SHP77 treated with DMSO at 0.1 percent for 48 hours (cell line): ENCODE measurements at regions not wholly inside any gene's neighbourhood (a gene's known extent, or its start where the extent isn't known, plus 50 kb on each side); places are given as distances from the start of the nearest gene placed in this dataset.
"Not testable (repeated sequence)": the region's sequence is repeated elsewhere in the genome, so short reads cannot be mapped to it uniquely, and the experiment has no call there.

Experiments used
- DNase-seq: peaks from one replicate; lab custom pipeline; 2025; lab: John Stamatoyannopoulos, UW

- no peak for DNase-seq
Observed at GRCh38 chr10:81116201-81116600, 578.5 kb downstream of the SH2D4B start.

- no peak for DNase-seq
Observed at GRCh38 chr10:81116990-81117389, 579.3 kb downstream of the SH2D4B start.

GRCh38 chr10:81127931-81128330 lies 590.2 kb downstream of the SH2D4B start:
- DNase-seq = no peak

- DNase-seq = no peak
Observed at GRCh38 chr10:81130014-81130413, 592.3 kb downstream of the SH2D4B start.

- DNase-seq = no peak
Observed at GRCh38 chr10:81135851-81136250, 598.1 kb downstream of the SH2D4B start.

- DNase-seq = no peak
Observed at GRCh38 chr10:81136261-81136660, 598.6 kb downstream of the SH2D4B start.

GRCh38 chr10:81145975-81146374 lies 608.3 kb downstream of the SH2D4B start:
- DNase-seq = no peak

GRCh38 chr10:81146436-81146835 lies 608.7 kb downstream of the SH2D4B start:
- DNase-seq = no peak

GRCh38 chr10:81152656-81153055 lies 615.0 kb downstream of the SH2D4B start:
- DNase-seq = no peak

- no peak for DNase-seq
Observed at GRCh38 chr10:81157681-81158080, 620.0 kb downstream of the SH2D4B start.

- DNase-seq = no peak
Observed at GRCh38 chr10:81177651-81178244, 640.0 kb downstream of the SH2D4B start.

- DNase-seq = no peak
Observed at GRCh38 chr10:81179324-81179723, 641.6 kb downstream of the SH2D4B start.

GRCh38 chr10:81179805-81180452 lies 642.2 kb downstream of the SH2D4B start:
- DNase-seq = no peak

GRCh38 chr10:81182296-81182695 lies 644.6 kb downstream of the SH2D4B start:
- no peak for DNase-seq

GRCh38 chr10:81192221-81192788 lies 654.6 kb downstream of the SH2D4B start:
- no peak for DNase-seq

- DNase-seq = no peak
Observed at GRCh38 chr10:81200801-81201200, 663.1 kb downstream of the SH2D4B start.

GRCh38 chr10:81207359-81207758 lies 667.6 kb upstream of the NRG3 start:
- DNase-seq = not testable (repeated sequence)

- DNase-seq = no peak
Observed at GRCh38 chr10:81213370-81213769, 661.6 kb upstream of the NRG3 start.

GRCh38 chr10:81215498-81215897 lies 659.5 kb upstream of the NRG3 start:
- no peak for DNase-seq

- DNase-seq = no peak
Observed at GRCh38 chr10:81216949-81217348, 658.0 kb upstream of the NRG3 start.

GRCh38 chr10:81218307-81218706 lies 656.7 kb upstream of the NRG3 start:
- DNase-seq = no peak

GRCh38 chr10:81219758-81220157 lies 655.2 kb upstream of the NRG3 start:
- DNase-seq = no peak

- DNase-seq = no peak
Observed at GRCh38 chr10:81248886-81249285, 626.1 kb upstream of the NRG3 start.
